ENCODE measurements at regions not wholly inside any gene's neighbourhood (a gene's known extent, or its start where the extent isn't known, plus 50 kb on each side); places are given as distances from the start of the nearest gene placed in this dataset.

- H3K36me3 ChIP-seq (ENCODE audit: insufficient read depth, low read length): no peaks in the 10 kb centered on the region
- no peak overlapping the region for H2AFZ ChIP-seq (ENCODE audit: low read depth, low read length)
- no peaks in the 10 kb centered on the region for H4K20me1 ChIP-seq (ENCODE audit: insufficient read depth, low read length)
- H3K27ac ChIP-seq (ENCODE audit: low read length): no peak overlapping the region
- DNase-seq (no peak), ATAC-seq (ENCODE audit: insufficient read depth, low read depth) (no peak)
- no peak overlapping the region for H3K4me2 ChIP-seq (ENCODE audit: insufficient read depth, low read length)
- no peaks in the 10 kb centered on the region for H3K9me3 ChIP-seq (ENCODE audit: insufficient read depth, low read length, severe bottlenecking)
- TF ChIP-seq, protein P1, sequence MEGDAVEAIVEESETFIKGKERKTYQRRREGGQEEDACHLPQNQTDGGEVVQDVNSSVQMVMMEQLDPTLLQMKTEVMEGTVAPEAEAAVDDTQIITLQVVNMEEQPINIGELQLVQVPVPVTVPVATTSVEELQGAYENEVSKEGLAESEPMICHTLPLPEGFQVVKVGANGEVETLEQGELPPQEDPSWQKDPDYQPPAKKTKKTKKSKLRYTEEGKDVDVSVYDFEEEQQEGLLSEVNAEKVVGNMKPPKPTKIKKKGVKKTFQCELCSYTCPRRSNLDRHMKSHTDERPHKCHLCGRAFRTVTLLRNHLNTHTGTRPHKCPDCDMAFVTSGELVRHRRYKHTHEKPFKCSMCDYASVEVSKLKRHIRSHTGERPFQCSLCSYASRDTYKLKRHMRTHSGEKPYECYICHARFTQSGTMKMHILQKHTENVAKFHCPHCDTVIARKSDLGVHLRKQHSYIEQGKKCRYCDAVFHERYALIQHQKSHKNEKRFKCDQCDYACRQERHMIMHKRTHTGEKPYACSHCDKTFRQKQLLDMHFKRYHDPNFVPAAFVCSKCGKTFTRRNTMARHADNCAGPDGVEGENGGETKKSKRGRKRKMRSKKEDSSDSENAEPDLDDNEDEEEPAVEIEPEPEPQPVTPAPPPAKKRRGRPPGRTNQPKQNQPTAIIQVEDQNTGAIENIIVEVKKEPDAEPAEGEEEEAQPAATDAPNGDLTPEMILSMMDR (IDR thresholded peaks at IDR 0.05; ENCODE audit: borderline replicate concordance, extremely low read depth, low read length, poor library complexity, severe bottlenecking): no peak
- TF ChIP-seq EZH2 (IDR thresholded peaks at IDR 0.05; ENCODE audit: borderline replicate concordance, low read depth, low read length, severe bottlenecking): no peak
- H3K9ac ChIP-seq (ENCODE audit: low read depth, low read length): no peak overlapping the region
- no peaks in the 10 kb centered on the region for H3K27me3 ChIP-seq (ENCODE audit: insufficient read depth, low read length, poor library complexity)
- H3K4me3 ChIP-seq (ENCODE audit: low read depth in 1 of 2, low read length in 2 of 2): no peak overlapping the region
- no peaks in the 10 kb centered on the region for H3K4me1 ChIP-seq (ENCODE audit: insufficient read depth, low read length)
- H3K79me2 ChIP-seq (ENCODE audit: insufficient read depth, low read length): no peaks in the 10 kb centered on the region
Measured at GRCh38 chr10:4519658-4520402, 306.2 kb upstream of the AKR1E2 start.

- H3K9ac ChIP-seq (ENCODE audit: low read depth, low read length): no peak overlapping the region
- ATAC-seq (ENCODE audit: insufficient read depth, low read depth): no peak
- no peak for DNase-seq
- no peaks in the 10 kb centered on the region for H3K27me3 ChIP-seq (ENCODE audit: insufficient read depth, low read length, poor library complexity)
- no peaks in the 10 kb centered on the region for H4K20me1 ChIP-seq (ENCODE audit: insufficient read depth, low read length)
- no peaks in the 10 kb centered on the region for H3K9me3 ChIP-seq (ENCODE audit: insufficient read depth, low read length, severe bottlenecking)
- no peaks in the 10 kb centered on the region for H3K79me2 ChIP-seq (ENCODE audit: insufficient read depth, low read length)
- H3K4me3 ChIP-seq (ENCODE audit: low read depth in 1 of 2, low read length in 2 of 2): no peak overlapping the region
- no peak overlapping the region for H2AFZ ChIP-seq (ENCODE audit: low read depth, low read length)
- H3K36me3 ChIP-seq (ENCODE audit: insufficient read depth, low read length): no peaks in the 10 kb centered on the region
- H3K27ac ChIP-seq (ENCODE audit: low read length): no peak overlapping the region
- TF ChIP-seq, protein P1 (IDR thresholded peaks at IDR 0.05; ENCODE audit: borderline replicate concordance, extremely low read depth, low read length, poor library complexity, severe bottlenecking): no peak
- no peak for TF ChIP-seq EZH2 (IDR thresholded peaks at IDR 0.05; ENCODE audit: borderline replicate concordance, low read depth, low read length, severe bottlenecking)
- no peak overlapping the region for H3K4me2 ChIP-seq (ENCODE audit: insufficient read depth, low read length)
- H3K4me1 ChIP-seq (ENCODE audit: insufficient read depth, low read length): no peaks in the 10 kb centered on the region
Measured at GRCh38 chr10:4517746-4518145, 308.3 kb upstream of the AKR1E2 start.

GRCh38 chr10:4515721-4516120 lies 310.3 kb upstream of the AKR1E2 start:
- no peak overlapping the region for H3K9ac ChIP-seq (ENCODE audit: low read depth, low read length)
- H3K79me2 ChIP-seq (ENCODE audit: insufficient read depth, low read length): no peaks in the 10 kb centered on the region
- no peaks in the 10 kb centered on the region for H3K9me3 ChIP-seq (ENCODE audit: insufficient read depth, low read length, severe bottlenecking)
- H3K27ac ChIP-seq (ENCODE audit: low read length): no peak overlapping the region
- TF ChIP-seq EZH2 (IDR thresholded peaks at IDR 0.05; ENCODE audit: borderline replicate concordance, low read depth, low read length, severe bottlenecking): no peak
- TF ChIP-seq, protein P1 (IDR thresholded peaks at IDR 0.05; ENCODE audit: borderline replicate concordance, extremely low read depth, low read length, poor library complexity, severe bottlenecking): no peak
- no peak overlapping the region for H2AFZ ChIP-seq (ENCODE audit: low read depth, low read length)
- ATAC-seq (ENCODE audit: insufficient read depth, low read depth) (no peak), DNase-seq (no peak)
- H3K4me1 ChIP-seq (ENCODE audit: insufficient read depth, low read length): no peaks in the 10 kb centered on the region
- no peaks in the 10 kb centered on the region for H4K20me1 ChIP-seq (ENCODE audit: insufficient read depth, low read length)
- no peak overlapping the region for H3K4me3 ChIP-seq (ENCODE audit: low read depth in 1 of 2, low read length in 2 of 2)
- no peak overlapping the region for H3K4me2 ChIP-seq (ENCODE audit: insufficient read depth, low read length)
- no peaks in the 10 kb centered on the region for H3K36me3 ChIP-seq (ENCODE audit: insufficient read depth, low read length)
- no peaks in the 10 kb centered on the region for H3K27me3 ChIP-seq (ENCODE audit: insufficient read depth, low read length, poor library complexity)

Measured in DND-41 (cell line).